ENCODE measurements at regions not wholly inside any gene's neighbourhood (a gene's known extent, or its start where the extent isn't known, plus 50 kb on each side); places are given as distances from the start of the nearest gene placed in this dataset.

GRCh38 chr3:188077160-188077799, 76.7 kb upstream of the LPP start:
- DNase-seq, result no peak

- no peak for DNase-seq
These were observed 73.9 kb upstream of the LPP start for GRCh38 chr3:188080091-188080490.

- no peak for DNase-seq
These were observed 71.9 kb upstream of the LPP start for GRCh38 chr3:188082031-188082430.

DNA sequence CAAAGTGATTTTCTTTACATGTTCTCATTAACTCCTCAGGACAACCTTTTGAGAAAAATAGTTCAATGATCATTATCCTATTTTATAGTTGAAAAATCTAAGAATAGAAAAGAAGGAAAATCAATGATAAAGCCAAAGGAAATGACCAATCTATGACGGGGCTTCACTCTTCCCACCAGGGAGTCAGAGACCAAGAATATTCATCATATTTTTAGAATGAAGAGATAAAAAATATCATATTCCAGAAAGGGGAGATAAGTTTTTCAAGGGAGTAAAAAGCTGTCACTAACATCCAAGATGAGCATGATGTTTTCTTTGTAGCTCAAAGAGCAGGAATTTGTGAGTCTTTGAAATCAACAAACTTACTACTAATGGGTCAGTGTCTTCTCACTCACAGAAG, 71.5 kb upstream of the LPP start:
- DNase-seq, result no peak

DNA sequence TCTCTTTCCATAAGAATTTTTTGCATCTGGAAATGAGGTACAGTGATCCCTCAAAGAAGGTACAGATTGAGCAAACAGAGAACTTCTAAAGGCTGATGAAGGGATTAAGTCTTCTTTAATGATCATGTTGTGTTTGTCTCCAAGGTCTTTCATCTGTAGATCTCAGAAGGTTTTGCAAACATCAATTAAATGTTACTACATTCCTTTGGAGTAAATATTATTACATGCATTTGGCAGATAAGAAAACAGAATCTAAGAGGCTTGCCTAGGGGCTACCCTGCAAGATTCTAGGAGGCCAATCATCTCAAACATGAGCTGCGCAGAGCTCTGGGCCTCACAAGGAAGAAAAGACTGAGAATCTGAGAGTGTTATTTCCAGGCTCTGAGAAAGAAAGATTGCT, 70.9 kb upstream of the LPP start:
- DNase-seq, result no peak

- no peak for DNase-seq
These were observed 69.0 kb upstream of the LPP start for GRCh38 chr3:188084752-188085583.

- DNase-seq, result no peak
These were observed 68.1 kb upstream of the LPP start for GRCh38 chr3:188085584-188086560.

GRCh38 chr3:188088948-188089685, 64.8 kb upstream of the LPP start:
- no peak for DNase-seq

DNA sequence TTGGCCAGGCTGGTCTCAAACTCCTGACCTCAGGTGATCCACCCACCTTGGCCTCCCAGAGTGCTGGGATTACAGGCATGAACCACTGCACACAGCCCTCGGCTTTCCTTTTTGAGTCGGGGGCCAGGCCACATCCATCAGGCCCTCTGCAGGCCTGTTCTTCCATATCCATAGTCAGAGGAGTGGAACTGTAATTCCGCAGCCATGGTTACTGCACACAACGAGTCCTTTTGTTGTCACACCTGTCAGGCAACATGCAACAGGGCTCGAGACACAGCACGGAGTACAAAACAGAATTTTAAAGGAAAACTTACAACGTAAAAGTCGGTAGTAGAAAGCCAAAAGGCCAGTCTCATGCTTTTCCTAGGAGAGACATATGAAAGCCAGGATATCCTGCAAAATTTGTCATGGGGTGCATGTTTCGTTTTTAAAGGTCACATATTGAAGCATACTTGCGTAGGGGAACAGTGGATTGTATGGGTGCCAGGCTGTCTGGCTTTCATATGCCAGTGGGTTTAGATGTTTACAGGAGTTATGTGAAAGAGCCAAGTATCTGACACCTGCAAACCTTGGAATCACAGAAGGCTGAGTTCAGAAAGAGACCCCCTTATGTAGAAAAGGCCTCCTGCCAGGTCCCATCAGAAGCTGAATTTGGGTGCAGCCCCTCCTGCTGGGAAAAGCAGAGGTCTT, 63.2 kb upstream of the LPP start:
- no peak for DNase-seq

DNA sequence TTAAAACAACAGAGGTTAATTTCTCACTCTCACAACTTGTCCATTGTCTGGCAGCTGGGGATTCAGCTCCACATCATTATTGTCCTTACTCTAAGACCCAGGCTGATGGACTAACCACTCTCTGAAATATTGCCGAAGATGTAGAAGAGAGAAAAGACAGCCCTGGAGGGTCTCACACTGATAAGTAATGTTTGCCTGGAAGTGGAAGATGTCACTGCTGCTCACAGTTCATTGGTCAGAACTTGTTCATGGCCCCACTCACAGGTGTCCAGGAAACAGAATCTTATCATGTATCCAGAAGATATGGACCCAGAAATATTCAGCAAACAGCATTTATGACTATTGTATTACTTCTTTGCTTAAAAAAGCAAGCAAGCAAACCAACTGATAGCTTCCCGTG, 62.2 kb upstream of the LPP start:
- no peak for DNase-seq

- DNase-seq, result no peak
These were observed 61.3 kb upstream of the LPP start for GRCh38 chr3:188092648-188093047.

GRCh38 chr3:188095431-188095830, 58.5 kb upstream of the LPP start:
- no peak for DNase-seq

DNA sequence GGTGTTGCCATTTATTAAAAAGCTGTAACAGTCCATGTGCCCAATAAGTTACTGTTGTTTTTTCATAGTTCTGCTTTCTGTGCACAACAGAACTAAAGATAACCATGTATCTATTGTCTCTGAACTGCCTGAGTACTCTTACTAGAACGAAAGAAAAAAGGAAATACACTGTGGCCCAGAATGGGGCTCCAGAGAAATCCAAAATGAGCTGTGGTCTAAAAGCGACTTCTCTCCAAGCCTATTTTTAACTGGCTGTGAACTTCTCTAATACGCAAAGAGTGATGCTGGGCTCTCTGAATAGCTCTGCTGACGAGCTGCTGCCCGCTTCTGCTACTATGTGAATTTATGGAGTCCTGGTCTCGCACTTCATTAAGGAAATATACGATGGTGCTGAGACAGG, 56.2 kb upstream of the LPP start:
- no peak for DNase-seq

- DNase-seq, result no peak
These were observed 54.0 kb upstream of the LPP start for GRCh38 chr3:188099907-188100306.

DNA sequence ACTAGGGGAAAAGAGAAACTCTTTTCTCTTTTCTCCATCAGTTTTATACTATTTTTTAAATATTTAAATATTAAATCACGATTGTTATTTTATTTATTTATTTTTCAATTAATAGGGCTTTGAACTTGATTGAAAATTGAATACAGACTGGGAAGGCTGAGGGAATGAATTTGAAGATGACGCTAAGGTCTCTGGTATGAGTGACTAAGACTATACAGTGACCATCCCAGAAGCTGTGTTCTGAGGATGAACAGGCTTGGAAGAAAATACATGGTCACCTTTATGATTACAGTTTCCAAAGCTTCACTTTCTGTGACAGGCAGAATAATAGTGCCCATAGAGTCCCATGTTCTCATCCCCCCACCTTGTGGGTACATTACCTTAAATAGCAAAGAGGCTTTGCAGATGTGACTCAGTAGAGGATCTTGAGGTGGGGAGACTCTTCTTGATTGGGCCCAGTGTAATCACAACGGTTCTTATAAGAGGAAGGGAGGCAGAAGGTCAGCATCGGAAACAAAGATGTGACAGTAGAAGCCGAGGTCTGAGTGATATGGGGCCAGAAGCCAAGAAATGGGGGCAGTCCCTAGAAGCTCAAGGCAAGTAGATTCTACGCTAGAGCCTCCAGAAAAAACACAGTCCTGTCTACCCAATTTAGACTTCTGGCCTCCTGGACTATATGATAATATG, 51.0 kb upstream of the LPP start:
- DNase-seq, result no peak

DNA sequence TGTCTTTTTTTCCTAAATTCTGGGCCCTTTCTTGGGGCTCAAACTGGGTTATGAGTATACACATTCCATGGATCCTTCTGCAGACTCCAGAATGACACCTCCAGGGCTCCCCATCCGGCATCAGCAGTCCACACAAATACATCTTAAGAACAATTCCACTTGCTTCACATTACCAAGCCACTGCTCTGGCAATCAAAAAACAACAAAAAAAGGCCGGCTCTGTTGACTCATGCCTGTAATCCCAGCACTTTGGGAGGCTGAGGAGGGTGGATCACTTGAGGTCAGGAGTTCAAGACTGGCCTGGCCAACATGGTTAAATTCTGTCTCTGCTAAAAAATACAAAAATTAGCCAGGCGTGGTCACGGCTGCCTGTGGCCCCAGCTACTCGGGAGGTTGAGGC, 49.9 kb upstream of the LPP start:
- DNase-seq, result no peak

Data from left hindlimb (tissue), 1 donor.